NCI-H2107 (cell line): ENCODE measurements at regions not wholly inside any gene's neighbourhood (a gene's known extent, or its start where the extent isn't known, plus 50 kb on each side); places are given as distances from the start of the nearest gene placed in this dataset.
A peak's percentile ranks its signal among the peaks of the same experiment; 100 is the strongest.
"Not testable (repeated sequence)": the region's sequence is repeated elsewhere in the genome, so short reads cannot be mapped to it uniquely, and the experiment has no call there.

ENCODE experiments used
- DNase-seq: peaks from one replicate; lab custom pipeline; 2025; lab: John Stamatoyannopoulos, UW

GRCh38 chr5:87784879-87785495 is 372.3 kb upstream of the CCNH start:
- no peak for DNase-seq

- no peak for DNase-seq
Measured at GRCh38 chr5:87784311-87784710, 371.6 kb upstream of the CCNH start.

DNA sequence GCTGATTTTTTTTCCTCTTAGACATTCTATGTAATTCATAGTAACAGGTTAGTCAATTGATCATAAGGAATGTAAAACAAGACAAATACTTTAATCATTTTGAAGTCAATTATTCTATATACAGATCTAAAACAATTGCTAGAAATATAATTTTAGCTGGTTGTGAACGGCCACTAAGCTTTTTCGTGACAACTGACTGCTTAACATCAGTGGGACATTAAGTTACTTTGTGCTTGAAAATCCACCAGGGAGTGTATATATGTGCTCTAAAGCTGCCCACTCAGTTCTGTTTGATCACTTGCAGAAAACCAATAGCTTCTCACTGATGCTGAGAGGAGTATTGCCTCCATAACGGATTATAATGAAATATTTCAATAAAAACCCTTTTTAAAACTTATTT is 370.2 kb upstream of the CCNH start:
- no peak for DNase-seq

DNA sequence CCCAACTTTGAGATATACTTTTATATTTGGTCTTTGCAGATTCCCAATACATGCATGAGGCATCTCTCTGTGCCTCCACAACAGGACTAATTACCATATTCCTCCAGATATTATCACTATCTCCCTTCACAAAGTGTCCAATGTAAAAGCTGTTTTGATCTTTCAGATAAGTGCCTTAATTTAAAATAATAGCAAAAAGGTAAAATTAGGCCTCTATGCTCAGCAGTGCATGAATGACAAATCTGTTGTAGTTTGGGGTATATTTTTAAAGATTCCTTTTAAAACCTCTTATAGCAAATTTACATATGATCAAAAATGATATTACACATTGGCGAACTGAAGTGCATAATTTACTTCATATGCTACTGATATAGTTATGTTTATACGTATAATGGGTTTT is 369.2 kb upstream of the CCNH start:
- no peak for DNase-seq

GRCh38 chr5:87780831-87781760 is 368.4 kb upstream of the CCNH start:
- DNase-seq: peak; percentile 14

- no peak for DNase-seq
Measured at GRCh38 chr5:87778876-87779275, 366.1 kb upstream of the CCNH start.

DNA sequence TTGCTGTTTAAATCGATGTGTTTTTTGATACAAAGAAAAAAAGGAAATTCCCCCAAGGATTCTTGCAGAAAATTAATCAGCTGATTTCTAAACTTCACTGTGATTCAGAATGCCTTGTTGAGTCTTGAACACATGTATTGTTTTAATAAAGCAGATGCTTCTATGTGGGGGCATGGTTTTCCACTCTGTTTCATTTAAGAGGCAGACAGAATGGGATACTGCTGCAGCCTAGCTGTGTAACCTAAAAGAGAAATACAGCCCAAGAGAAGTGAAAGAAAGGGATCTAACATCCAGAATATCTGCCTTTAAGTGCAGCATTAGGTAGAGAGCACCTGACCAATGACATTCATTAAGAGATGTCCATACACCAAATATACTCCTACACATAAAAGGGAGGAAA is 365.1 kb upstream of the CCNH start:
- no peak for DNase-seq

GRCh38 chr5:87776785-87777184 is 364.1 kb upstream of the CCNH start:
- no peak for DNase-seq

GRCh38 chr5:87776302-87776701 is 363.6 kb upstream of the CCNH start:
- DNase-seq: not testable (repeated sequence)

DNA sequence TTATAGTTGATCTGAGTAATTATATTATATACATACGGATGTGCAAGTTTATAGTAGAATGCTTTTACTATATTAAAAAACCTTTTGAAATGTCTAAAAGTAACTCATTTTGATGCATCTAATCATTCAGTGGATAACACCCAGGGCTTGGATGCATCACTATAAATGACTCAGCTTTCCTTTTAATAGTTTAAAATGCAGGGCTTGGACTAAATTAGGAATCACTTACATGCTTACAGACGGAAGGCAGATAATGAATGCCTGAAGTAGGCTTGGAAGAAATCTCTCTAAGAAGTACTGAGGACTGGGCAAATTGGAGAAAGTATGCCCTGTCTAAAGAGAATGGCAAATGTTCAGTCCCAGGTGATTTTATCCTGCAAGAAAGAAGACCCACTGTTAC is 362.5 kb upstream of the CCNH start:
- DNase-seq: no peak

- DNase-seq: no peak
Measured at GRCh38 chr5:87774804-87775203, 362.1 kb upstream of the CCNH start.

DNA sequence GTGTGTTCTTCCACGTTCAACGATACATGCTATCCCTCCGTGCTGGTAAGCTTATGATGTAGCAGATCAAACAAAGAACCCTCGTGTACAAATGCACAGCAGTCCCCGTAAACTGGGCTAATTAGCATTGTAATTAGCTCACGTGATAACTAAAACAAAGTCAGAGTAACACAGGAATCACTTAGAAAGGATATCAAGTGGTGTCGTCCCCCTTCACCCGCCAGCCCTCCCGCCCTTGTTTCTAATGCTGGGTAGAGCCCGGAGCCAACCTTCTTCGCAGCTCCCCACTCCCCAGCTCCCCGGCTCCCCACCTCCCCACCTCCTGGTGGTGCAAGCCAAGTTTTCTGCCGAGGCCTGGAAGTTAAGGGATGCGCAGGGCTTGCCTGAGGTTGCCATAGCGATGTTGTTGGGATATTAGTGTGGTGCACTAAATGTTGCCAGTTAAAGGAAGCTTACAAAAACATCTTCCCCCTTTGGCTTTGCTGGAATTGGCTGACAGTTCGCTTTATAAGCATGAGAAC is 357.9 kb upstream of the CCNH start:
- DNase-seq: no peak

- no peak for DNase-seq
Measured at GRCh38 chr5:87770016-87770570, 357.4 kb upstream of the CCNH start.

GRCh38 chr5:87769157-87769556 is 356.4 kb upstream of the CCNH start:
- DNase-seq: no peak

- DNase-seq: no peak
Measured at GRCh38 chr5:87768190-87768589, 355.5 kb upstream of the CCNH start.

- DNase-seq: no peak
Measured at GRCh38 chr5:87765009-87765408, 352.3 kb upstream of the CCNH start.

DNA sequence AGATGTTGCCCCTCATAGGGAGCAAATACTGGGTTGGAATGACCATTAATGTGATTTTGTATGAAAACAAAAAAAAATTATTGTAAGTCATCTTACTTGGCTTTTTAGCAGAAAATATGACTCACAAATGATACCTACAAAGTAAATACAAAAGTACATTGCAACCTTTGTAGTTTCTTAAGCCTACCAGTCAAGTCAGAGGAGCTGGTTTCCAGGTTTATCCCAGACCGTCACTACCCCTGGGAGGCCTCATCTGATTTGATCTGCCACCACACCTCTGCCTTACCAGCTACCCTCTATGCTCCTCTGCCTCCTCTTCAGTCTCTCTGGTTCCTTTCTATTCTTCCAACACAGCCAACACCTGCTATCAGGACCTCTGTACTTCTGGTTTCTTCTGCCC is 349.9 kb upstream of the CCNH start:
- no peak for DNase-seq

DNA sequence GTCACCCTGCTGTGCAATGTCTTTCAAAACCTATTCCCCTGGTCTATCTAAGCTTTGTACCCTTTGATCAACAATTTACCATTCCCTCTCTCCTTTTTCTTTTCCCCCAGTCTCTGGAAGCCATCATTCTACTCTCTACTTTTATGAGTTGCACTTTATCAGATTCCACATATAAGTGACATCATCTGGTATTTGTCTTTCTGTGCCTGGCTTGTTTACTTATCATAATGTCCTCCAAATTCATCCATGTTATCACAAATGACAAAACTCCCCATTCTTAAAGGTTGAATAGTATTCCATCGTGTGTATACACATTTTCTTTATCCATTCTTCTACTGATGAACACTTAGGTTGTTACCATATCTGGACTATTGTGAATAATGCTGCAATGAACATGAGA is 344.2 kb upstream of the CCNH start:
- DNase-seq: no peak

- DNase-seq: no peak
Measured at GRCh38 chr5:87755360-87755759, 342.6 kb upstream of the CCNH start.

- DNase-seq: no peak
Measured at GRCh38 chr5:87754009-87754757, 341.5 kb upstream of the CCNH start.

DNA sequence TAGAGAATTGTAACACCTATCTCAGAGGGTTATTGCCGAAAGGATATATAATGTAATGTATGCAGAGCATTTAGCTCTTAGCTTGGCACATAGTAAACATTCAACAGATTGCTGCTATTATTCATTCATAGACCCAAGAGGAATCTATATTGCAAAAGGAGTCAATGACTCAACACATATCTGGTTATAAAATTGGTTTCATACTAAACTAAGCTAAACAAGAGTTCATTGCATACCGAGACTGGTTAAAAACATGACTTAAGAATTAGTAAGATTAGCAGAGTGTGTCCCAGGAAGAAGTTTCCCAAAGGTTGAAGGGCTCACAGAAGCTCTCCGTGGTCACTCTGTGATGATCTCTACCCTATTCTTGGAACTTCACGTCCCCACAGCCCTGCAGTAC is 339.6 kb upstream of the CCNH start:
- DNase-seq: no peak

- no peak for DNase-seq
Measured at GRCh38 chr5:87751824-87752223, 339.1 kb upstream of the CCNH start.
